PC-3 (cell line): ENCODE measurements at regions not wholly inside any gene's neighbourhood (a gene's known extent, or its start where the extent isn't known, plus 50 kb on each side); places are given as distances from the start of the nearest gene placed in this dataset.

ENCODE experiments used
- CTCF ChIP-seq: fragments of 300-600 bp; sonication (generic); conservative IDR thresholded peaks from 2 replicates; pipeline ENCODE4 v1.5.1; 2017; ENCODE audit warnings: antibody characterized with exemption, low read depth, mild to moderate bottlenecking, low read length
- EZH2 ChIP-seq: fragments of 300-600 bp; sonication (generic); IDR thresholded peaks from one replicate; pipeline ENCODE4 v1.6.1; 2017; ENCODE audit warnings: antibody characterized with exemption, mild to moderate bottlenecking, low read length; ENCODE audit not compliant: unreplicated experiment
- EZH2phosphoT487 ChIP-seq: fragments of 300-600 bp; sonication (generic); IDR thresholded peaks from 2 replicates; pipeline ENCODE4 v1.6.1; 2018; ENCODE audit warnings: mild to moderate bottlenecking, antibody characterized with exemption, low read length, borderline replicate concordance

GRCh38 chr4:66829310-66829709, 716.0 kb downstream of the CENPC start:
- no peak for TF ChIP-seq CTCF
- no peak for TF ChIP-seq EZH2
- no peak for TF ChIP-seq EZH2phosphoT487
